Neutrophil (primary cell): ENCODE measurements at regions not wholly inside any gene's neighbourhood (a gene's known extent, or its start where the extent isn't known, plus 50 kb on each side); places are given as distances from the start of the nearest gene placed in this dataset.

Experiments
- H3K27ac ChIP-seq: fragments of 200-600 bp; sonication (generic); 2 replicates; pipeline ENCODE4 v1.5.1; 2016; ENCODE audit warnings: mild to moderate bottlenecking, moderate library complexity
- H3K27me3 ChIP-seq: fragments of 200-600 bp; sonication (generic); 2 replicates; pipeline ENCODE4 v1.6.0; 2016; ENCODE audit warnings: mild to moderate bottlenecking
- H3K36me3 ChIP-seq: fragments of 200-600 bp; sonication (generic); 2 replicates; pipeline ENCODE4 v1.5.1; 2017
- H3K4me1 ChIP-seq, 2 experiments: fragments of 200-600 bp in 1 of 2; sonication (generic) in 1 of 2; 1 replicate in 1 of 2; 2 replicates in 1 of 2; pipeline versions ENCODE4 v1.5.1 to v1.6.1; 2013 to 2016; ENCODE audit warnings: low read depth in 1 of 2, low read length in 1 of 2, mild to moderate bottlenecking in 1 of 2, moderate library complexity in 1 of 2; ENCODE audit not compliant: control insufficient read depth in 1 of 2, insufficient read depth in 1 of 2
- H3K4me3 ChIP-seq, 2 experiments: fragments of 200-600 bp in 1 of 2; sonication (generic) in 1 of 2; 1 replicate in 1 of 2; 2 replicates in 1 of 2; pipeline ENCODE4 v1.5.1; 2013 to 2016; ENCODE audit warnings: low read depth in 1 of 2, low read length in 1 of 2, mild to moderate bottlenecking in 1 of 2, moderate library complexity in 1 of 2
- H3K9me3 ChIP-seq: fragments of 200-600 bp; sonication (generic); 2 replicates; pipeline ENCODE4 v1.5.1; 2016
- TF ChIP-seq, protein P1 (sequence below): fragments of 200-600 bp; sonication (generic); IDR thresholded peaks from 2 replicates; pipeline ENCODE4 v1.5.1; 2016; ENCODE audit warnings: antibody characterized with exemption

- no peaks in the 10 kb centered on the region for H3K9me3 ChIP-seq
- no peaks in the 10 kb centered on the region for H3K4me1 ChIP-seq
- TF ChIP-seq, protein P1, sequence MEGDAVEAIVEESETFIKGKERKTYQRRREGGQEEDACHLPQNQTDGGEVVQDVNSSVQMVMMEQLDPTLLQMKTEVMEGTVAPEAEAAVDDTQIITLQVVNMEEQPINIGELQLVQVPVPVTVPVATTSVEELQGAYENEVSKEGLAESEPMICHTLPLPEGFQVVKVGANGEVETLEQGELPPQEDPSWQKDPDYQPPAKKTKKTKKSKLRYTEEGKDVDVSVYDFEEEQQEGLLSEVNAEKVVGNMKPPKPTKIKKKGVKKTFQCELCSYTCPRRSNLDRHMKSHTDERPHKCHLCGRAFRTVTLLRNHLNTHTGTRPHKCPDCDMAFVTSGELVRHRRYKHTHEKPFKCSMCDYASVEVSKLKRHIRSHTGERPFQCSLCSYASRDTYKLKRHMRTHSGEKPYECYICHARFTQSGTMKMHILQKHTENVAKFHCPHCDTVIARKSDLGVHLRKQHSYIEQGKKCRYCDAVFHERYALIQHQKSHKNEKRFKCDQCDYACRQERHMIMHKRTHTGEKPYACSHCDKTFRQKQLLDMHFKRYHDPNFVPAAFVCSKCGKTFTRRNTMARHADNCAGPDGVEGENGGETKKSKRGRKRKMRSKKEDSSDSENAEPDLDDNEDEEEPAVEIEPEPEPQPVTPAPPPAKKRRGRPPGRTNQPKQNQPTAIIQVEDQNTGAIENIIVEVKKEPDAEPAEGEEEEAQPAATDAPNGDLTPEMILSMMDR: no peak
Measured at GRCh38 chr3:59386165-59386564, 336.3 kb upstream of the CFAP20DC start.

GRCh38 chr3:59385547-59385946, 335.7 kb upstream of the CFAP20DC start:
- Histone ChIP-seq H3K4me3 (no peak overlapping the region), H3K36me3 (no peaks in the 10 kb centered on the region), H3K27ac (no peak overlapping the region), H3K27me3 (no peaks in the 10 kb centered on the region), H3K9me3 (no peaks in the 10 kb centered on the region), H3K4me1 (no peaks in the 10 kb centered on the region)
- TF ChIP-seq, protein P1: no peak

More at GRCh38 chr3:59386165-59386564, 336.3 kb upstream of the CFAP20DC start:
- H3K36me3 ChIP-seq: no peaks in the 10 kb centered on the region
- no peak overlapping the region for H3K27ac ChIP-seq
- H3K27me3 ChIP-seq: no peaks in the 10 kb centered on the region
- H3K4me3 ChIP-seq: no peak overlapping the region

DNA sequence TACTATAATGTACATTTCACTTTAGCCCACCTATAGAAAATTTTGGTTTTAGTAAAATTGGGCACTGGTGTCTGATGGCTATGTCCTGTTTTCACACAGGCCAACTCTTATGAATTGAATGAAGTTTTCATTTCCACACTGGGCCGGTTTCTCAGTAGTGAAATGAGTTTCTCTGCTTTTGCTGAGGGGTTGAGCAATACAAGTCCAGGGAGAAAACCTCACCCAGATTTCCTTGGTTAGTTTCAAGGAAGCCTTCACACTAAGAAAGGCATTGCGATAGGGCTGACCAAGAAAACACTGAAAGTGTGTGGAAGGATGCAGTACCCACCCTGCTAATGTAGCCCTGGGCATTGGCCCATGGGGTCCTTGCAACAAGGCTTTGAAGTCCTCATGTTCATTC, 331.5 kb upstream of the CFAP20DC start:
- Histone ChIP-seq H3K36me3 (no peaks in the 10 kb centered on the region), H3K27me3 (no peaks in the 10 kb centered on the region), H3K27ac (no peak overlapping the region), H3K9me3 (no peaks in the 10 kb centered on the region), H3K4me3 (no peak overlapping the region), H3K4me1 (no peaks in the 10 kb centered on the region)
- TF ChIP-seq, protein P1: no peak

DNA sequence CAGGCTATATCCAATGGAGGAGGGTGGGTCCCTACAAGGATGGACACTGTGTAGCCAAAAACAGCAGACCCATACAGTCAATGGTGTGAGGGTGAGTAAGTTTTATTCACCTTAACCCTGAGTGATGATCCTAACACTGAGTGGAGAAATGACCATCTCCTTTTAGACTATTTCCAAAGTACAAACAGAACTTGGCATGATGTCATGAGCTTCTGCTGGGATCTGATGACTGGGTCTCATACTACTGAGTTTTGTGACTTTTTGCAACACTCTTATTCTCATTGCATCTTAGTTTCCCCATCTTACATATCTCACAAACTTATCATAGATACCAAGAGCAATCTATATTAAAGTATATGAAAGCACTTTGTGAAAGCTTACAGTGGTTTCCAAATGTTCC, 330.3 kb upstream of the CFAP20DC start:
- no peaks in the 10 kb centered on the region for H3K27me3 ChIP-seq
- no peak overlapping the region for H3K27ac ChIP-seq

GRCh38 chr3:59374818-59375211, 325.0 kb upstream of the CFAP20DC start:
- Histone ChIP-seq H3K9me3 (no peaks in the 10 kb centered on the region), H3K36me3 (no peaks in the 10 kb centered on the region), H3K27me3 (no peaks in the 10 kb centered on the region), H3K4me1 (no peaks in the 10 kb centered on the region), H3K4me3 (no peak overlapping the region), H3K27ac (no peak overlapping the region)
- TF ChIP-seq, protein P1: no peak

More for the DNA sequence above, 330.3 kb upstream of the CFAP20DC start:
- Histone ChIP-seq H3K36me3 (no peaks in the 10 kb centered on the region), H3K4me3 (no peak overlapping the region), H3K4me1 (no peaks in the 10 kb centered on the region), H3K9me3 (no peaks in the 10 kb centered on the region)
- TF ChIP-seq, protein P1: no peak
